ENCODE measurements at regions not wholly inside any gene's neighbourhood (a gene's known extent, or its start where the extent isn't known, plus 50 kb on each side); places are given as distances from the start of the nearest gene placed in this dataset.

DNA sequence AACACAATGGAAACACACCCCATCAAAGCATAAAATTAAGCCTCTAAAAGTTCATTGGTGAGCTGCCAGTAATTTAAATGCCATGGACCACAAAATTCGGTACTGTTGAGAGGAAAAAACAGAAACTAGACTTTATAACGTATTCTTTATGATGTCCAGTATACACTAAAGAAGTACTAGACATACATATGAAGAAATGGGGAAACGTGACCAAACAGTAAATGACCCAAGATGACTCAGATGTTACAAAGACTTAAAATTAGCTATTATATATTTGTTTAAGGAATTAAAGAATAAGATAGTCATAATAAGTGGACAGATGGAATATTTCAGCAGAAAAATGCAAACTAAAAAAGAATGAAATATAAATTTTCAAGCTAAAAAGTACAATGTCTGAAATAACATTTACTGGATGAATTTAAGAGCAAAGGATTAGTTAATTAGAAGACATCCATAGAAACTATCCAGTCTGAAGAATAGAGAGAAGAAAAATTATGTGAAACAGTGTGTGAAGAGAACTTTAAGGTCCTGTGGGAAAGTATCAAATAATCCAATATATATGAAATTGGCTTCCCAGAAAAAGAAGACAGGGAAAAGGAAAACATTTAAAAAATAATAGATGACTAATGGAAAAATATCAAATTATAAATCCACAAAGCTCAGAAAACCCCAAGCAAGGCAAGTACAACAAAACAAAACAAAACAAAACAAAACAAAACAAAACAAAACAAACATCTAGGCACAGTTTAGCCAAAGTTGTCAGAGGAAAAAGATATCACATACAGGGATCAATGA is 69.4 kb downstream of the SAMD9 start:
- no peaks in the 10 kb centered on the region for H3K9me3 ChIP-seq (ENCODE audit: control insufficient read depth, insufficient read depth, low read length)
- no peak for ATAC-seq
- DNase-seq = no peak
- H3K36me3 ChIP-seq (ENCODE audit: control insufficient read depth, insufficient read depth, low read length) = no peaks in the 10 kb centered on the region
- H3K4me3 Mint-ChIP-seq = no peak overlapping the region
- no peak overlapping the region for H3K27ac ChIP-seq (ENCODE audit: low read length)
- WGBS (ENCODE audit: insufficient coverage) = no CpG with 5 or more reads among the region's 3 CpGs
- TF ChIP-seq, protein P1, sequence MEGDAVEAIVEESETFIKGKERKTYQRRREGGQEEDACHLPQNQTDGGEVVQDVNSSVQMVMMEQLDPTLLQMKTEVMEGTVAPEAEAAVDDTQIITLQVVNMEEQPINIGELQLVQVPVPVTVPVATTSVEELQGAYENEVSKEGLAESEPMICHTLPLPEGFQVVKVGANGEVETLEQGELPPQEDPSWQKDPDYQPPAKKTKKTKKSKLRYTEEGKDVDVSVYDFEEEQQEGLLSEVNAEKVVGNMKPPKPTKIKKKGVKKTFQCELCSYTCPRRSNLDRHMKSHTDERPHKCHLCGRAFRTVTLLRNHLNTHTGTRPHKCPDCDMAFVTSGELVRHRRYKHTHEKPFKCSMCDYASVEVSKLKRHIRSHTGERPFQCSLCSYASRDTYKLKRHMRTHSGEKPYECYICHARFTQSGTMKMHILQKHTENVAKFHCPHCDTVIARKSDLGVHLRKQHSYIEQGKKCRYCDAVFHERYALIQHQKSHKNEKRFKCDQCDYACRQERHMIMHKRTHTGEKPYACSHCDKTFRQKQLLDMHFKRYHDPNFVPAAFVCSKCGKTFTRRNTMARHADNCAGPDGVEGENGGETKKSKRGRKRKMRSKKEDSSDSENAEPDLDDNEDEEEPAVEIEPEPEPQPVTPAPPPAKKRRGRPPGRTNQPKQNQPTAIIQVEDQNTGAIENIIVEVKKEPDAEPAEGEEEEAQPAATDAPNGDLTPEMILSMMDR (IDR thresholded peaks at IDR 0.05) = no peak
- H3K4me3 ChIP-seq (ENCODE audit: low read length) = no peak overlapping the region
- no peaks in the 10 kb centered on the region for H3K4me1 ChIP-seq (ENCODE audit: control insufficient read depth, insufficient read depth, low read length)
- H3K27me3 ChIP-seq (ENCODE audit: control insufficient read depth, insufficient read depth, low read length) = no peaks in the 10 kb centered on the region
- intact Hi-C loops (cut with micrococcal nuclease) = no loop called here
- H3K36me3 Mint-ChIP-seq = no peaks in the 10 kb centered on the region
- H3K4me1 Mint-ChIP-seq = no peaks in the 10 kb centered on the region
- H3K27ac Mint-ChIP-seq = no peak overlapping the region
- no peaks in the 10 kb centered on the region for H3K9me3 Mint-ChIP-seq
- H3K27me3 Mint-ChIP-seq (ENCODE audit: low read depth in 2 of 2) = peaks cover under 1 to 16% of the 10 kb centered on the region in 2 donors

DNA sequence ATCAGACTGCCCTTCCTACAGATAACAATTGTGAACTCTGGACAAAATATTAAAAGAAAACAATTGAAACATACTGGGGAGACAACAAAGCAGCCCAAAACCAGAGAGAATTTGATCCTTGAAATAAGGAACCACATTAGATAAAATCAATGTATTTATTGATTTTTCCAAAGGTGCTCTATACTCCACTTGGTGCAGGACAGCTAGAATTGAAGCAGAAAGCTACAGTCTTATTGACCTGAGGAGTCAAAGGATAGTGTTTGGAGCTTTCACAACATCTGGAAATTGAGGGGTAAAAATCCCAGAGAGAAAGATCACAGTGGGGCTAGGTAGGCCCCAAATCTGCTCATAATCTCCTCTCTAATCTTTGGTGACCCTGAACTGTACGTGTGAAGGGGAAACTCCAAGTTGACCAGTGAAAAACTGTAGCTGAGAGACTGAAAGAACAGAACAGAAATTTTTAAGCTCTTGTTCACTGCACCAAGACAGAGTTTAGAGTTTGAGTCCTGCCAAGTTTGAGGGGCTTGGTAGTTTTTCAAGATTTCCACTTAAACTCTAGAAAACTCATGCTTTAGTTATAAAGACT is 70.2 kb downstream of the SAMD9 start:
- no peaks in the 10 kb centered on the region for H3K36me3 ChIP-seq (ENCODE audit: control insufficient read depth, insufficient read depth, low read length)
- peaks cover 4 to 14% of the 10 kb centered on the region in 2 donors for H3K27me3 Mint-ChIP-seq (ENCODE audit: low read depth in 2 of 2)
- TF ChIP-seq, protein P1 (IDR thresholded peaks at IDR 0.05) = no peak
- no peaks in the 10 kb centered on the region for H3K36me3 Mint-ChIP-seq
- no peaks in the 10 kb centered on the region for H3K4me1 Mint-ChIP-seq
- H3K4me3 Mint-ChIP-seq = no peak overlapping the region
- H3K4me1 ChIP-seq (ENCODE audit: control insufficient read depth, insufficient read depth, low read length) = no peaks in the 10 kb centered on the region
- ATAC-seq (no peak), DNase-seq (no peak)
- H3K27me3 ChIP-seq (ENCODE audit: control insufficient read depth, insufficient read depth, low read length) = no peaks in the 10 kb centered on the region
- H3K9me3 ChIP-seq (ENCODE audit: control insufficient read depth, insufficient read depth, low read length) = no peaks in the 10 kb centered on the region
- H3K9me3 Mint-ChIP-seq = no peaks in the 10 kb centered on the region
- no peak overlapping the region for H3K4me3 ChIP-seq (ENCODE audit: low read length)
- intact Hi-C loops (cut with micrococcal nuclease) = no loop called here
- H3K27ac Mint-ChIP-seq = no peak overlapping the region
- WGBS (ENCODE audit: insufficient coverage) = 31% methylated on average over 1 of the region's 1 CpG
- no peak overlapping the region for H3K27ac ChIP-seq (ENCODE audit: low read length)

DNA sequence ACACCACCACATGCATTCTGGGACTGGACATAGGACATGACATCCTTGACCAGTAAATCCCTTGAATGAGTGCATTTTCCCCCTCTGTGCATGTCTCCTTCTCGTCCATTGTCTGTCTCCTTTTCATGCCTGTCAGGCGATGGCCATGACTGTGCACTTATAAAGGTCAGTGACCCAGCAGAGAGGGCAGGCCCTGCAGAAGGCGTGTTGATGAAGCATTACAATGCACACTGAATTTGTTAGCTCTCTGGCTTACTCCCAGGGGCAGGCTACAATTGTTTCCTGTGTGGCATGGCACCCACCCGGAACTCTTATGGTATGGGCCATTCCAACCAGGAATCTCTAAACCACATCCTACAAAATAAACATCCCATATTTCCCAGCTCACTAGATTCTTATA is 71.1 kb downstream of the SAMD9 start:
- H3K27me3 Mint-ChIP-seq (ENCODE audit: low read depth in 2 of 2) = peaks cover 4 to 14% of the 10 kb centered on the region in 2 donors
- Histone ChIP-seq H3K4me3 (ENCODE audit: low read length) (no peak overlapping the region), H3K4me1 (ENCODE audit: control insufficient read depth, insufficient read depth, low read length) (no peaks in the 10 kb centered on the region), H3K27me3 (ENCODE audit: control insufficient read depth, insufficient read depth, low read length) (peaks cover 3% of the 10 kb centered on the region), H3K27ac (ENCODE audit: low read length) (no peak overlapping the region), H3K36me3 (ENCODE audit: control insufficient read depth, insufficient read depth, low read length) (no peaks in the 10 kb centered on the region), H3K9me3 (ENCODE audit: control insufficient read depth, insufficient read depth, low read length) (no peaks in the 10 kb centered on the region)
- H3K36me3 Mint-ChIP-seq = no peaks in the 10 kb centered on the region
- no peak for ATAC-seq
- 83% methylated on average over 4 of the region's 4 CpGs for WGBS (ENCODE audit: insufficient coverage)
- intact Hi-C loops (cut with micrococcal nuclease) = no loop called here
- H3K9me3 Mint-ChIP-seq = no peaks in the 10 kb centered on the region
- H3K27ac Mint-ChIP-seq = no peak overlapping the region
- TF ChIP-seq, protein P1 (IDR thresholded peaks at IDR 0.05) = no peak
- H3K4me1 Mint-ChIP-seq = no peaks in the 10 kb centered on the region
- no peak overlapping the region for H3K4me3 Mint-ChIP-seq
- DNase-seq = no peak
